K562 (cell line): ENCODE measurements at regions not wholly inside any gene's neighbourhood (a gene's known extent, or its start where the extent isn't known, plus 50 kb on each side); places are given as distances from the start of the nearest gene placed in this dataset.

Source experiments
- ATAC-seq: fragments of 200-7000 bp; cut with Tn5 transposase; 3 replicates; pipeline ENCODE4 v1.9.1; 2020; ENCODE audit warnings: moderate library complexity
- BruUV-seq: library from RNA; stranded (reverse); fragments of 400-500 nt; replicated peaks from 2 replicates; lab custom pipeline; 2021; lab: Mats Ljungman, UMichigan
- CTCF ChIA-PET: fragments of 300-600 bp; formaldehyde crosslinking; extraction: SDS; loops from one replicate; lab custom pipeline; 2021; ENCODE audit warnings: low intra/inter-chr PET ratio; lab: Yijun Ruan, JAX
- POLR2A ChIA-PET: fragments of 300-600, 350-650 bp; sonication (Branson Sonifier 250); formaldehyde crosslinking; extraction: SDS; loops from one replicate; lab custom pipeline; 2021; ENCODE audit warnings: antibody characterized with exemption, inconsistent platforms; lab: Yijun Ruan, JAX
- DNase-seq, 4 experiments: peaks; one replicate each; pipeline versions ENCODE4 v3.0.0 to v3.0.0-alpha.2; 2011 to 2018; ENCODE audit warnings: low spot score in 3 of 4, mixed read lengths in 3 of 4; ENCODE audit errors: extremely low read depth in 1 of 4
- FAIRE-seq: peaks from 2 replicates; lab custom pipeline; 2011; peaks lifted over from hg19 to GRCh38; lab: Jason Lieb, UNC
- H2AFZ ChIP-seq: 2 replicates; pipeline ENCODE4 v1.6.0; 2011; ENCODE audit warnings: low read depth, low read length, control low read depth, inconsistent platforms
- H3K27ac ChIP-seq: fragments of 200-600 bp; 3 replicates; pipeline ENCODE4 v1.8.0; 2011; ENCODE audit warnings: low read depth, mild to moderate bottlenecking, control low read depth, inconsistent platforms, low read length, moderate library complexity, mixed read lengths; ENCODE audit errors: extremely low read depth
- H3K27me3 ChIP-seq, 2 experiments: fragments of 300-600 bp in 1 of 2; 2 replicates in 1 of 2; 3 replicates in 1 of 2; pipeline versions ENCODE4 v1.6.0 to v1.8.0; 2011; ENCODE audit warnings: inconsistent platforms in 2 of 2, low read length in 2 of 2, mild to moderate bottlenecking in 1 of 2, mixed read lengths in 1 of 2, moderate library complexity in 1 of 2; ENCODE audit not compliant: control insufficient read depth in 2 of 2, insufficient read depth in 2 of 2
- H3K36me3 ChIP-seq: fragments of 300-600 bp; 3 replicates; pipeline ENCODE4 v1.8.0; 2011; ENCODE audit warnings: mild to moderate bottlenecking, low read length, inconsistent platforms; ENCODE audit not compliant: control insufficient read depth, insufficient read depth
- H3K4me1 ChIP-seq, 2 experiments: fragments of 200-600 bp in 1 of 2; replicated peaks in 1 of 2; 2 replicates in 1 of 2; 3 replicates in 1 of 2; pipeline versions ENCODE4 v1.5.1 to v1.8.0; 2011; ENCODE audit warnings: inconsistent platforms in 2 of 2, low read length in 2 of 2, mild to moderate bottlenecking in 1 of 2, mixed read lengths in 1 of 2, moderate library complexity in 1 of 2; ENCODE audit not compliant: control insufficient read depth in 2 of 2, insufficient read depth in 2 of 2
- H3K4me2 ChIP-seq: 2 replicates; pipeline ENCODE4 v1.6.1; 2011; ENCODE audit warnings: low read length, control low read depth, inconsistent platforms, mixed read lengths; ENCODE audit not compliant: insufficient read depth
- H3K4me3 ChIP-seq: fragments of 200-600 bp; sonication (generic), shearing (Covaris generic); 2 replicates; pipeline ENCODE4 v1.5.1; 2016; ENCODE audit warnings: control low read depth, inconsistent platforms
- H3K79me2 ChIP-seq: fragments of 200-600 bp; 3 replicates; pipeline ENCODE4 v1.8.0; 2011; ENCODE audit warnings: low read length, inconsistent platforms; ENCODE audit not compliant: control insufficient read depth, insufficient read depth
- H3K9ac ChIP-seq, 2 experiments: 2 replicates each; pipeline versions ENCODE4 v1.6.0 to v1.6.1; 2011; ENCODE audit warnings: low read depth in 2 of 2, low read length in 2 of 2, control low read depth in 1 of 2, inconsistent platforms in 1 of 2, mild to moderate bottlenecking in 1 of 2, mixed read lengths in 1 of 2; ENCODE audit not compliant: insufficient read depth in 1 of 2
- H3K9me1 ChIP-seq: one replicate; pipeline ENCODE4 v1.6.0; 2011; ENCODE audit warnings: inconsistent platforms, mild to moderate bottlenecking, low read length, moderate library complexity; ENCODE audit not compliant: control insufficient read depth, insufficient read depth
- H3K9me3 ChIP-seq: replicated peaks from 2 replicates; pipeline ENCODE4 v1.5.1; 2011; ENCODE audit warnings: low read depth, low read length, inconsistent platforms; ENCODE audit not compliant: control insufficient read depth, insufficient read depth
- H4K20me1 ChIP-seq: replicated peaks from 2 replicates; pipeline ENCODE4 v1.6.1; 2011; ENCODE audit warnings: low read length, inconsistent platforms, mixed read lengths; ENCODE audit not compliant: control insufficient read depth, insufficient read depth
- CREB3 ChIP-seq: fragments of 450-650 bp; conservative IDR thresholded peaks from 2 replicates; pipeline ENCODE4 v1.6.1; 2016; ENCODE audit warnings: missing genetic modification characterization, low read depth, mild to moderate bottlenecking, missing compliant biosample characterization, moderate library complexity
- E2F6 ChIP-seq, 2 experiments: IDR thresholded peaks; 2 replicates each; pipeline ENCODE4 v1.6.1; 2011; ENCODE audit warnings: borderline replicate concordance in 1 of 2, control low read depth in 1 of 2, low read depth in 1 of 2, low read length in 1 of 2, mild to moderate bottlenecking in 1 of 2, mixed read lengths in 1 of 2, moderate library complexity in 1 of 2; ENCODE audit not compliant: insufficient read depth in 1 of 2, insufficient read length in 1 of 2, poor library complexity in 1 of 2, severe bottlenecking in 1 of 2; ENCODE audit errors: extremely low read depth in 1 of 2
- ELK3 ChIP-seq: fragments of 450-650 bp; formaldehyde crosslinking; IDR thresholded peaks from 2 replicates; pipeline ENCODE4 v1.4.0; 2020; ENCODE audit warnings: mild to moderate bottlenecking
- FOSL1 ChIP-seq: fragments of 200-800 bp; sonication (Bioruptor generic); conservative IDR thresholded peaks from 2 replicates; pipeline ENCODE4 v1.6.1; 2016; ENCODE audit warnings: missing genetic modification characterization, missing compliant biosample characterization
- ILK ChIP-seq: fragments of 450-650 bp; IDR thresholded peaks from 2 replicates; pipeline ENCODE4 v1.6.1; 2016; ENCODE audit warnings: missing genetic modification characterization, low read depth, mild to moderate bottlenecking, missing compliant biosample characterization, moderate library complexity, borderline replicate concordance
- MTA2 ChIP-seq: fragments of 450-650 bp; IDR thresholded peaks from 2 replicates; pipeline ENCODE4 v1.6.1; 2016; ENCODE audit warnings: low read depth
- OTX1 ChIP-seq: fragments of 450-650 bp; formaldehyde crosslinking; IDR thresholded peaks from 2 replicates; pipeline ENCODE4 v1.4.0; 2022; ENCODE audit warnings: mild to moderate bottlenecking
- PHB2 ChIP-seq: fragments of 450-650 bp; IDR thresholded peaks from 2 replicates; pipeline ENCODE4 v1.6.1; 2017; ENCODE audit warnings: low read depth
- PKNOX1 ChIP-seq: fragments of 450-650 bp; IDR thresholded peaks from 2 replicates; pipeline ENCODE4 v1.6.1; 2016
- POLR3G ChIP-seq: IDR thresholded peaks from 2 replicates; pipeline ENCODE4 v1.6.1; 2011; ENCODE audit not compliant: insufficient read length, insufficient replicate concordance; ENCODE audit errors: extremely low read depth
- SNAPC5 ChIP-seq: fragments of 250-450 bp; sonication (Bioruptor Pico); IDR thresholded peaks from 2 replicates; pipeline ENCODE4 v1.8.0; 2021; ENCODE audit warnings: moderate library complexity, mild to moderate bottlenecking, inconsistent platforms
- USF1 ChIP-seq: sonication (generic); formaldehyde crosslinking; IDR thresholded peaks from 2 replicates; pipeline ENCODE4 v1.9.0; 2022; ENCODE audit warnings: mild to moderate bottlenecking, missing genetic modification reagents
- ZBTB12 ChIP-seq: fragments of 250-450 bp; sonication (Bioruptor Pico); IDR thresholded peaks from 2 replicates; pipeline ENCODE4 v1.4.0; 2020
- ZNF445 ChIP-seq: fragments of 250-450 bp; sonication (Bioruptor Pico); IDR thresholded peaks from 2 replicates; pipeline ENCODE4 v1.4.0; 2020; ENCODE audit warnings: low read depth, mild to moderate bottlenecking, moderate library complexity
- ZSCAN29 ChIP-seq: fragments of 450-650 bp; IDR thresholded peaks from 2 replicates; pipeline ENCODE4 v1.6.1; 2017
- WGBS: fragments of 100-300 bp; shearing (Covaris generic); methylation state at CpG from one replicate; pipeline ENCODE4 v1.1.6; 2016; ENCODE audit warnings: low coverage, mixed read lengths; ENCODE audit not compliant: insufficient coverage; ENCODE audit errors: missing lambda C conversion rate; 5-methylcytosine and 5-hydroxymethylcytosine counted together
- in situ Hi-C: fragments of 300-500 bp; cut with MboI; formaldehyde crosslinking; loops from 4 replicates; pipeline ENCODE4 v1.15.0; 2018; ENCODE audit warnings: inconsistent platforms, mixed read lengths
- intact Hi-C: fragments of 100-400 bp; cut with micrococcal nuclease; formaldehyde crosslinking; loops from 2 replicates; pipeline ENCODE4 v1.14.2; 2022

GRCh38 chr4:136917312-136918110, 614.8 kb downstream of the PCDH18 start:
- no peaks in the 10 kb centered on the region for H4K20me1 ChIP-seq
- no peaks in the 10 kb centered on the region for H3K79me2 ChIP-seq
- H3K9me3 ChIP-seq, result no peaks in the 10 kb centered on the region; the same call in 1 of the 2 replicates
- in situ Hi-C loops (no loop called here), intact Hi-C loops (no loop called here)
- FAIRE-seq (no peak), DNase-seq (no peak), ATAC-seq (no peak)
- H3K4me1 ChIP-seq, result no peaks in the 10 kb centered on the region
- H3K27ac ChIP-seq, result no peak overlapping the region
- no peak overlapping the region for H2AFZ ChIP-seq
- ChIA-PET CTCF (no interaction called here), POLR2A (interaction anchor here (0.6 kb wide), 1 partner anchor 600 kb away, joined by 3 read pairs; no protein-coding TSS in a partner anchor)
- no peaks in the 10 kb centered on the region for H3K27me3 ChIP-seq
- H3K4me3 ChIP-seq, result no peak overlapping the region
- H3K9me1 ChIP-seq, result no peaks in the 10 kb centered on the region
- H3K4me2 ChIP-seq, result no peak overlapping the region
- 0% methylated on average over 3 of the region's 5 CpGs for WGBS
- no peak overlapping the region for H3K9ac ChIP-seq
- no peaks in the 10 kb centered on the region for H3K36me3 ChIP-seq
- BruUV-seq, result no TSS peak
- no peak for TF ChIP-seq ZSCAN29
- TF ChIP-seq FOSL1 (tag), result no peak
- TF ChIP-seq USF1 (CRISPR knock-in tag), result no peak
- no peak for TF ChIP-seq ILK (tag)
- TF ChIP-seq ZNF445 (CRISPR knock-in tag), result no peak
- TF ChIP-seq SNAPC5 (CRISPR knock-in tag), result no peak
- TF ChIP-seq MTA2, result no peak
- no peak for TF ChIP-seq OTX1 (CRISPR knock-in tag)
- no peak for TF ChIP-seq PKNOX1
- no peak for TF ChIP-seq CREB3 (tag)
- TF ChIP-seq ZBTB12 (CRISPR knock-in tag), result no peak
- TF ChIP-seq PHB2, result no peak
- no peak for TF ChIP-seq ELK3
- no peak for TF ChIP-seq E2F6 (IDR thresholded peaks at IDR 0.05; ENCODE audit: borderline replicate concordance in 1 of 2, extremely low read depth in 1 of 2, insufficient read depth in 1 of 2, insufficient read length in 1 of 2, low read depth in 1 of 2, low read length in 1 of 2, poor library complexity in 1 of 2, severe bottlenecking in 1 of 2)
- TF ChIP-seq POLR3G, result no peak
